Ramos (cell line): ENCODE measurements at regions not wholly inside any gene's neighbourhood (a gene's known extent, or its start where the extent isn't known, plus 50 kb on each side); places are given as distances from the start of the nearest gene placed in this dataset.

ENCODE experiments used
- in situ Hi-C: fragments of 300-500 bp; cut with MboI; formaldehyde crosslinking; loops from one replicate; pipeline ENCODE4 v1.14.3; 2022; ENCODE audit warnings: low sequenced_read_pairs; ENCODE audit not compliant: unreplicated experiment

- in situ Hi-C loops: no loop called here
These were observed 452.5 kb upstream of the CCL2 start for GRCh38 chr17:33802349-33803198.

- in situ Hi-C loops: no loop called here
These were observed 451.8 kb upstream of the CCL2 start for GRCh38 chr17:33803199-33803685.

- in situ Hi-C loops: no loop called here
These were observed 451.4 kb upstream of the CCL2 start for GRCh38 chr17:33803686-33804085.

GRCh38 chr17:33804401-33804800, 450.7 kb upstream of the CCL2 start:
- in situ Hi-C loops: no loop called here

GRCh38 chr17:33806631-33807030, 448.5 kb upstream of the CCL2 start:
- in situ Hi-C loops: no loop called here

GRCh38 chr17:33809748-33810147, 445.3 kb upstream of the CCL2 start:
- in situ Hi-C loops: no loop called here

- in situ Hi-C loops: no loop called here
These were observed 443.9 kb upstream of the CCL2 start for GRCh38 chr17:33811004-33811760.

GRCh38 chr17:33811984-33812577, 443.0 kb upstream of the CCL2 start:
- in situ Hi-C loops: no loop called here

GRCh38 chr17:33814852-33815251, 440.2 kb upstream of the CCL2 start:
- in situ Hi-C loops: no loop called here

GRCh38 chr17:33816036-33816435, 439.0 kb upstream of the CCL2 start:
- in situ Hi-C loops: no loop called here

- in situ Hi-C loops: no loop called here
These were observed 438.1 kb upstream of the CCL2 start for GRCh38 chr17:33816842-33817617.

- in situ Hi-C loops: no loop called here
These were observed 435.5 kb upstream of the CCL2 start for GRCh38 chr17:33819539-33819938.

- in situ Hi-C loops: no loop called here
These were observed 422.8 kb upstream of the CCL2 start for GRCh38 chr17:33832262-33832661.

GRCh38 chr17:33837281-33837680, 417.8 kb upstream of the CCL2 start:
- in situ Hi-C loops: no loop called here

- in situ Hi-C loops: no loop called here
These were observed 416.8 kb upstream of the CCL2 start for GRCh38 chr17:33838281-33838680.

- in situ Hi-C loops: no loop called here
These were observed 407.2 kb upstream of the CCL2 start for GRCh38 chr17:33847900-33848299.

GRCh38 chr17:33848433-33848832, 406.7 kb upstream of the CCL2 start:
- in situ Hi-C loops: no loop called here

GRCh38 chr17:33854596-33854995, 400.5 kb upstream of the CCL2 start:
- in situ Hi-C loops: no loop called here

- in situ Hi-C loops: no loop called here
These were observed 397.0 kb upstream of the CCL2 start for GRCh38 chr17:33858121-33858520.

GRCh38 chr17:33858682-33859081, 396.4 kb upstream of the CCL2 start:
- in situ Hi-C loops: no loop called here
